NOMO-1 treated with dmso at 0.1 percent for 144 hours (cell line): ENCODE measurements at regions not wholly inside any gene's neighbourhood (a gene's known extent, or its start where the extent isn't known, plus 50 kb on each side); places are given as distances from the start of the nearest gene placed in this dataset.

Experiments
- DNase-seq: peaks from one replicate; lab custom pipeline; 2025; ENCODE audit not compliant: unreplicated experiment; lab: John Stamatoyannopoulos, UW

DNA sequence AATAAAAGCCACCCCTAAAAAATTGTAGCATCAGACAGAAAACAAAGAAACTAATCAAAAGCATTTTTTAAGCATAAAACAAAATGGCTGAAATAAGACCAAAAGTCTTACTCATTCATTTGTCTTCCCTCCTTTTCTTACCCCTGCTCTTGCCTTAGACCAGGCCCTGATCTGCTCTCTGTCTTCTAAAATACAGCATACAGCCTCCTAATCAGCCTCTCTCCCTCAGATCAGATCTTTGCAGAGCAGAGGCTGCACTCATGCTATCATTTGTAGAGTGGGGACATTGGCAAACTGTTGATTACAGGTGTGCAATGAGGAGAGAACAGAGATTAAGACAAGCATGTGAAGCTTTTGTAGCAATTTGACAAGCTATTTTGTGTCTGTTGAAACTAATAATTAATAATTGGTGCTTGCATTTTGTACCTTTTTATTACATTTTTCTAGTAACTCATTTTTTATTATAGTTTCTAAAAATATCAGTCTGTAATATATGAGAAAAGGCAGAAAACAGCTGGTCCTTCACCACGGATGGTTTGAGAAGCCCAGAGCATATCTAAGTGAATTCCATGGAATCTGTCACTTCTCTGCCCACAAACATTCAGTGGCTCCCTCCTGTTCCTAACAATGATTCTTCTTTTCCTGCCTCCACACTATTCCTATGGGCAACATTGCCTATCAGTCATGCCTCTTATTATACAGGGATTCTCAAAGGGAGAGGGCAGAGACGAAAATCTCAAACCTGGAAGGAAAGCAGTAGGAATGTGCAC is 286.2 kb upstream of the STT3B start:
- DNase-seq, result no peak

DNA sequence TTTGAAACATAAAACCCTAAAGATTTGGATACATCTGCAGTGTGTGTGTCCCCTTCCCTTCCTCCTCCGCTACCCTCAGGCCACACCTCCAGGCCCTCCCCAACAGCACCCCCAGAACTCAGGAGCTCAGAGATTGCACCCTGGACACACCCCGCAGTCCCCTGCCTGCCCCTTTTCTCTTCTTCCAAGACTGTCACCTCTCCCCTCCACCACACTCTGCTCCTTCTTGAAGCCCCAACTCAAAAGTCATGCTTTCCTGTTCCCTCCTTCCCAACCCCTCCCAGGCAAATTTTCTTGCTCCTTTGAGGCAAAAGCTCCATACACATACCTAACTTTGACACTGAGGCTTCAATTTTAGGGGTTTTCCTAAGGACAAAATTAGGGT is 285.7 kb upstream of the STT3B start:
- DNase-seq, result no peak

DNA sequence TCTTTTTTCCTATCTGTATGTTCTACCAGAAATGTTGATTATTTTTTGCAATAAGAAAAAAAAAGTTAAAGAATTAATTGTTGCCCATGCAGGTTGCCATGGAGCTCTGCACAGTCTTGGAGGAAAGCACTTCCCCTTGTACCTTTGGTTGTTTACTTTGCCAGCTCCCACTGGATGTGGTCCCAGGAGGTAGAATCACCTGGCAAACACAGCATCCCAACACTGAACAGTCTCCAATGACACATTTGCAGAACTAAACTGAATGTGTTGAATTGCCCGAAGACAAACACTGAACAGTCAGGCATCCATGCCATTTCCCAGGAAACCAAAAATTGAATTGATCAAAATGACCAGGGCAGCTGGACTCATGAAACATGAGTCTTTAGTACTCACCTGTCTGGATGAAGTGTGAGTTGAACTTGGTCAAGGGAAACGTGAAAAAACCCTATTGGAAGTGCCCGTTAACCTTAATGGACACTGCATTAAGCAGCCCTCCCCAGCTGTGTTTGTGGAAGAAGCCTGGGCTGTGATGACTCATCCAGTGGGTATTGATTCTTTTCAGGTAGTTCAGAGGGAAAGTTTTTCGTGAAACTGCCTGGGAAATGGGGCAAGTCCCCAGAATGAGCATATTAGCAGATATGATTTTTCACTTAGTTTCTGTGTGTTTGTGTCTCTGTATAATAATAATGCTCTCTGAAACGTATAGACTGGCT is 284.7 kb upstream of the STT3B start:
- DNase-seq, result no peak

DNA sequence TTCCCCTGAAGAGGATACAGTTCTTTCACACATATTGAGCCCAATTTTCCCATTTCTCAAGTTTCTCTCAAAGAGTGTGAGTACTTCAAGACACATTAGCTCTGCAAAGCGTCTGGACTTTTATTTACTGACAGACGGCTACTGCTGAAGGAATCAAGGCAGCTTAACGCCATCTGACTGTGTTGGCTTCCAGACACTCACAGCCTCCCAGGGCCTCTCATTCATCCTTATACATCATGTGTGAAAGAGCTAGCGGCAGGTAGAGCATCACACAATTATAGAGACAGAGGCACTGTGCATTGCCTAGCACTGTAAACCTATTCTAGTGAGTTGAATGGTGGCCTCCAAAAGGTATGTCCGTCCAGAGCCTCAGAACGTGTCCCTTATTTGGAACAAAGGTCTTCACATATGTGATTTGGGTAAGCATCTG is 284.1 kb upstream of the STT3B start:
- no peak for DNase-seq

DNA sequence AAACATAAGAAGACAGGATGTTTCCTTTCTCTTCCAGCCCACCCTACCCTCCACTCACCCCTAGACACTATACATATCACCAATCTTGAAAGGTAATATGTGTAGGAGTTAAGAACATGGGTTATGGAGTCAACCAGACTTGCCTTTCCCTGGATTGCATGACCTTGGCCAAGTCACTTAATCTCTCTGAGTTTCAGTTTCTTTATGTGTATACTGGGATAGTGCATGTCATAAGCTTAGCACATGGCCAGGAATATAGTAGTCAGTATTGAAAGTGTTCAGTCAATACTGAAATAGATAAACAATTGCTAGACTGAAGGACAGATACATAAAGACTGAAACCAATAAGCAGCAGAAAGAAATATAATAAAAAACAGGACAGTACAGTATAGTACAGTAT is 283.2 kb upstream of the STT3B start:
- DNase-seq, result no peak

DNA sequence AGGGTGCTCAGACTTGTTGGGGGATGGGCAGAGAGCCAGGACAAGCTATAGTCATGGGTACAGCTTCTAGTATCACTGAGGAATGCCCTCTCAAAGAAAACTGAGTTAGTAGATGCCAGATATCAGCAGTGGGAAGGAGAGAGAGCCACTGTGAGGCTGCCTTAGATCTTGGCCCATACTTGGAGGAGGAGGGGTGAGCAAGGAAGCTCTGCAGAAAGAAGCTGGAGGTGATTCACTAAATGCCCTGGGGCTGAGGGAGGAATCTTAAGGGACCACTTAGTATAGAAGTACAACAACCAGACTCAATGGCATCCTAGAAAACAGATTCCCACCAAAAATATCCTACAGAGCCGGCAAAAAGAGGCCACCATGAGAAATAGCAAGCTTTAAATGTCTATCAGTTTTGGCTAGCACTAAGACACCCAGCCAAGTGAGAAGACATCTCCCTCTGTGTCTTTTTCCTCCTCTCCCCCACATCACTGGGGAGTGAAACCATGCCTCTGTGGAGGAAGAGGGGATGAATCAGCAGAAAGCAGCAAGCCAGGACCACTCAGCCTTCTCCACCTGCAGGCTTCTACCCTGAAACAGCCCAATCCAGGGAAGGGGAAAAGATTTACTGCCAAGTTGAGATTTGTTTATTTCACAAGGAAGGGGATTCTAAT is 282.5 kb upstream of the STT3B start:
- DNase-seq, result no peak

DNA sequence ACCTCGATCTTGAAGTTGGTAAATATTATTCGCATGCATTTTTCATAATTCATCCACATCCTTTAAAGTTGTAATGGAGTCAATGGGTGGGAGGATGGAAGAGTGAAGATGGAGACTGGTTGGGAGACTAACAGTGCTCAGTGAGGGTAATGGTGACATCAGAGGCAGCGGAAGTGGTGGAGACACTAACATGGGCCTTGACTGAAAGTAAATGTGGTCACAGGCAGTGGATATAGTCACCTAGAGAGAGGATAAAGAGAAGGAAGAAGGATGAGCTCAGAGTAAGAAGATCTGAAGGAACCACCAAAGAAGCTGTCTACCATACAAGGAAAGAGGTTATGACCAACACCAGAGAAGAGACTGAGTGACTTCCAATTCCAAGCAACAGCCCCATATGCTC is 281.6 kb upstream of the STT3B start:
- DNase-seq, result no peak

DNA sequence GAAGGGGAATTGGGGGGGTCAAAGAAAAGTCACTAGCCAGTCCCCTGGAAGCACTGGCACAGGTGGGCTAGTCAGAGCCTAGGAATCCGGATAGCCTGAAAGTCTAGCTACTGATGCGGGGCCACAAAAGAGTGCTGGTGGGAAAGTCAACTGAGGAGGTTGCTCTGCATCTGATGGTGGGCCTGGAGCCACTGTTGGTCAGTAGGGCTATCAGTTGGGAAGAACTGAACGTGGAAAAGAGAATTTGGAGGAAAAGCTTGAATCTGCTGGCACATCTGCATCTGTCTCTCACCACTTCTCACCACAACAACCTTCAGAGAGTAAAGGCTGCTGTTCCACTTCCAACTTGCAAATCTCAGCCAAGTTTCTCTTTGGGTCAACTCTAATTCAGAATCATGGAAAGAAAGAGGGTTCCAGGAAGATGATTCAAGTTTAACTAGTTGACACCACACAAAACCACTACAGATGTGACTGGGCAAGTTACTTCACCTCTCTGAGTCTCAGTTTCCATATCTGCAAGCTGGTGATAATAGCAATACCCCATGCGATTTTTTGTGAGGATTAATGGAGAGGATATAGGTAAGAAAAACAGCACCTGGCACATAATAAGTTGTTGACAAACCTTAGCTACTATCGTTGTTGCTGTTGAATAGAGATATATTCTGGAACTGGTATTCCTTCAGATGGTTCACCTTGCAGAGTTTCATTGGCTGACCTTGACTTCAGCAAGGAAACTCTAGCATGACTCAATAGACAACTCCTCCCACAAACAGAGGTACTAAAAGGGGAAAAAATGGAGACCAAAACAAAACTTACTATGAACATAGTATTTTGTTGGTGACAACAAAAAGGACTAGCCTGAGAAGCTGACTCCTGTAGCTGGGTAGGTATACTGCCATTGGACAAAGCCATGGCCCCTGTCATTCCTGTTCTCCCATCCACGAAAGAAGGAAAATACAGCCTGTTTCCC is 280.2 kb upstream of the STT3B start:
- no peak for DNase-seq

DNA sequence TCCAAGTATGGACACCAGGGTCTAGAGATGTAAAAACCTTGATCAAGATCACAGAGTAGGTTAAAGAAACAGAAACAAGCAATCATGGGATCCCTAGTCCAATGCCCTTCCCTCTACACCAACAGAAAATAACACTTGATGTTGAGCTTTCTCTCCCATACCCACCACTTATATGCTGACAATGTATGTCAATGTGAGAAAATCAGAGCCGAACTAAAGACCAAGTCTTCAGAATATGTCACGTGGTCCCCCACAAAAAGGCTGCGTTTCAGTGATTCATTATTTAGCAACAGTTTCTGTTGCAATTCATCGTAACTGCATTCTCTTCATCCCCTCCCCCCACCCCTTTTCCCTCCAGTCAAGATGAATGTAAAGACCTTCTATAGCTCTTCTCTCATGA is 278.9 kb upstream of the STT3B start:
- peak; percentile 49 for DNase-seq

DNA sequence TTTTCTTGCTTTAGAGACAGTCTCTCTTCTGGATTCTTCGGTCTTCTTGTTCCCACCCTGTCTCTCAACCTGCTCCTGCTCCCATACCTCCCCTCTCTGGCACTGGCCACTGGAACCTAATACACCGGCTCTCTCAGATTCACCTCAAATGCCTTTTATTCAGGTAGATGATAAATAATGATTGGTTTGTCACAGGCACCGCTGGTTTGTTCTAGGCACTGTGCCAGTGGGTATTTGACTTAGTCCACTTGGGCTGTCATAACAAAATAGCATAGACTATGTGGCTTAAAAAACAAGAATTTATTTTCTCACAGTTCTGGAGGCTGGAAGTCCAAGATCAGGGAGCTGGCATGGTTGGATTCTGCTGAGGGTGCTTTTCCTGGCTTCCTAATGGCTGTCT is 278.2 kb upstream of the STT3B start:
- DNase-seq, result no peak

DNA sequence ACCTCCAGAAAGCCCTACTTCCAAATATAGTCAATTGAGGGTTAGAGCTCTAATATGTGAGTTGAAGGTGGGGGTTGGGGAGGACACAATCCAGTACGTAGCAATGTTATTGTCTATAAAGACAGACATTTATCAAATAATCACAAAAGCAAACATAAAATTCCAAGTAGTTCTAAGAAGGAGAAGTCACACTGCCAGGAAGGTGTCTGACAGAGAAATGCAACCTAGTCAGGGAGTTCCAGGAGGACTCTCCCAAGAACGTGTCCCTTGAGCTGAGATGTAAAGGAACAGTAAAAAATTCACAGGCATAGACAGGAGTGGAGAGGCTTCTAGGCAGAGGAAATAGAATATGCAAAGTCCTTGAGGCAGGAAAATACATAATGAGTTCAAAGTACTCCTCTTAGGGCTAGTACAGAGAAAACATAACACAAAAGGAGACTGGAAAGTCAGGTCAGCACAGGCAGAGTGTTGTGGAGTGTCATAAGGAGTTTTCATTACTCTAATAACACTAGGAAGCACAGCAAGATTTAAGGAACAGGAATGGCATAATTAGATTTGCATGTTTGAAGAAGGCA is 277.6 kb upstream of the STT3B start:
- DNase-seq, result no peak

DNA sequence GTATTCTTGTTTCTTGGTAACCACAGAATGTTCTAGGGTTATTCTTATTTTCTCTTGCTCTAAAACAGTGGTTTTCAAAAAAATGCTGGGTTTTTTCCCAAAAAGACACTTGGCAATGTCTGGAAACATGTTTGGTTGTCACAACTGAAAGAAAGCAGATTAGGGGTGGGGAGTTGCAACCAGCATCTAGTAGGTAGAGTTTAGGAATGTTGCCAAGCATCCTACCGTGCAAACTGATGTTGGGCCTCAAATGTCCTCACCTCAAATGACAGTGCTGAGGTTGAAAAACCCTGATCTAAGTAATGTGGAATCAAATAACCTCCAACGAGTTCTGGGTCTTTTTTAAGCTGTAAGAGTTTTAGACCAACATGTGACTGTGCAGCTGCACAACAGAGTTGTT is 270.5 kb upstream of the STT3B start:
- no peak for DNase-seq

DNA sequence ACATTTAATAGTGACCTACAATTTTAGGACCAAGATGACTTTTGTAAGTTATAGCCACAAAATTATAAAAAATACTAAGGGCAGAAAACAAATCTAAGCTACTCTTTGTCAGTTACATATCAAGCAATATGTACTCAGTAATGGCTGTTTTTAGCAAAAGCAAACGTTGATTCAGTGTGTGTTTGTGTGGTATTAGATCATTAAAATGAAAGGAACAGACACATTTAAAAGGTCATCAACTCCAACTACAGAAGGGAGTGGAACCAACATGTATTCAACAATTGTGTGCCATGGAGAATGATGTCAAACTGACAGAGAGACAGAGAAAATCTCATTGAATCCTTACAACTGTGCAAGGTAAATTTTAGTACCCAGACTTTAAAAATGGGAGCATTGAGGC is 268.8 kb upstream of the STT3B start:
- DNase-seq, result no peak

DNA sequence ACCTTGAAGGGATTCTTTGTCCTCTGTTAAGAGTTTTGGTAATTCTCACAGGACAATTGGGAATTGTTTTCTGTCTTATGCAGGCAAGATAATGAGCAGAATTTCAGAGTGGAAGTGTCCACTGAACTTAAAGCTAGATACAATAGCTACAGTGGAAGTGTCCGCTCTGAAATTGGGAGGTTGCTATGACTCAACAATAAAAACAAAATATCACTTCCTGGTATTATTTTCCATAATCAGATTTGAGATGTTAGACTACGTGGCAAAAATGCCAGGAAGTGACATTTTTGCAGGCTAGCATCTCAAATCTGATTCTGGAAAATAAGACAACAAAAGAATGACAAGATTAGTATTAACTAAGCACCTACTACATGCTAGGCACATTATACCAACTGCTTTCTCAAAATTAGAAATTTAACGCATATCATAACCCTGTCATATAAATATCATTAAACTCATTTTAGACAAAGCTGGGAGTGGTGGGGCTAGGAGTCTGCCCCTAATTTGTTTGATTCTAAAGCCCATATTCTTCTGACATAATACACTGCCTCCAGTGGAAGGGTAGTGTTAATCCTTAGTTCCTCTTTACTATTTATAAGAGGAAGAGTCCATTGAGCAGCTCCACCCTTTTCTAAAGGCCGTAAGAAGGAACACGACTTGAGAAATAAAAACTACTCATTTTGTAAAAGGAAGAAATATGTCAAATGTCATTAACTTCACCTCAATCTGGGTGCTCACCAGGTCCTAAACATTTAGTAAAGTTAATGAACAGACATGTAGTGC is 266.9 kb upstream of the STT3B start:
- peak; percentile 76 for DNase-seq

DNA sequence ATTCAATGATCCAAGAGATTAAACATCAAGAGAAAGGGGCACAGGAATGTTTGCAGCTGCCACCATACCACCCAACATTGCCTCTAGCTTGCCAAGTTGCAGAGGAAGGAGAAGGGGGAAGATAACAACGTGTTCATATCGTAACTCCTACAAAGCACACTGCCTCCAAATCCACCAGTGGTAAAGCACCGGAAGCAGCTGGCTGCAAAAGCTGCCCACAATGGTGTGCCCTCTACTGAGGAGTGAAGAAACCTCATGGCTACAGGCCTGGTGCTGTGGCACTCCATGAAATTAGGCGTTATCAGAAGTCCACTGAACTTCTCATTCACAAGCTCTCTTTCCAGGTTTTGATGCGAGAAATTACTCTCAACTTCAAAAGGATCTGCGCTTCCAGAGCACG is 263.9 kb upstream of the STT3B start:
- DNase-seq, result no peak

DNA sequence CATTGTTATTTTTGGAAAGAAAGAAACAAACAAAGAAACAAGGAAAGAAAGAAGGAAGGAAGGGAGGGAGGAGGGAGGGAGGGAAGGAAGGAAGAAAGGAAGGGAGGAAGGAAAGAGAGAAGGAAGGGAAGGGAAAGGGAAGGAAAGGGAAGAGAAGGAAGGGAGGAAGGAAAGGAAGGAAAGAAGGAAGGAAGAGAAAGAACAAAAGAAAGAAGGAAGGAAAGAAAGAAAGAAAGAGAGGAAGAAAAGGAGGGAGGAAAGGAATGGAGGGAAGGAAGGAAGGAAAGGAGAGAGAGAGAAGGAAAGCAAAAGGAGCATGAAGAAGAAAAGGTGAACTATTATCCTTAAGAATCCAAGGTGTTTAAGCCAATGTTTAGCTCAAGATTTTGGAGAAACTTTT is 262.7 kb upstream of the STT3B start:
- DNase-seq, result no peak

DNA sequence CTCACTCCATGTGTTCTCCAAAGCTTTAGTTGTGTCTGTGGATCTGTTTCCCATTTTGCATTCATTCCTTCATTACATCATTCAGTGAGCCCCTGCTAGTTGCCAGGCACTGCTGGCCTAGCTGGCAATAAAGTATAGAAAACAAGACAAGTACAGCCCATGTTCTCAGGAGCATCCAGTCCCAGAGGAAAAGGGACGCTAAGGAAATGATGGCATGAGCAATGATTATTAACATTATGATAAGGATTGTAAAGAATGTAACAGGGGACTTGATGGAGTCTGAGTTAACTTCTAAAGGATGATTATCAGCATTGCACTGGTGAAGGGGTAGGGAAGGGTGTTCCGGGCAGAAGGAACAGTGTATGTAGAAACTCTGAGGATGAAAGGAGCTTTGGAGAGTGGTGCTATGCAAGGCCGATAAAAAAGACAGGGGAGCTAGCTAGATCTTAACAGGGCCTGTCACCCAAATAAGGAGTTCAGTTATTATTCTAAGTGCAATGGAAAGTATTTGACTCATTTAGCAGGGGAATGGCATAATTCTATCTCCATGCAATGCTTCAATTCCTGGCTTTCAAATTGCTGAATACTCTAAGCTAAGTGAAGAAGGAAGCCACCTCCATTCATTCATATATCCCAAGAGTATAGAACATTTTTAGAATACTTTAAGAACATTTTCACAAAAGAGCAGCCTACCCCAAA is 258.2 kb upstream of the STT3B start:
- no peak for DNase-seq

DNA sequence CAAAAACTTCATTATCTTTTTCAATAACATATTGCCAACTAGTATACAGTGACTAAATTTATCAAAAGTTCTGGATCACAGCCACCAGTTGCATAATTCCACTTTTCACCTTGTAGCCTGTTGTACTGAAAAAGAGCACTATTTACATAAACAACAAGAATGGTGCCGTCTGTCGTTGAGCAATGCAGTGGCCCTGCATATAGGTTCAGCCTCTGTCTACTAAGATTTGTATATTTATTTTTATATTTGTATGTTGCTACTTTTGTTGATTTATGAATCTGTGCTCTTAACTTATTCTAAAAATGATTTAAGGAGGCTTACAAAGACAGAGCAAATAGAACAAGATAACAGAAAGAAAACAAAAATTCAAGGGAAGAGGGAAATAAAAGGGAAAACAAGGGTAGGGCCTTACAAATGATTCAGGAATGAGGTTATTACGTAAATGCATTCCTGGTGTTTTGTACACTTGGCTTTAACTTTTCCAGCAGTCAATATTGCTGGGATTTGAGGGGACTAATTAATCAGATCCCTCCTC is 257.6 kb upstream of the STT3B start:
- no peak for DNase-seq

DNA sequence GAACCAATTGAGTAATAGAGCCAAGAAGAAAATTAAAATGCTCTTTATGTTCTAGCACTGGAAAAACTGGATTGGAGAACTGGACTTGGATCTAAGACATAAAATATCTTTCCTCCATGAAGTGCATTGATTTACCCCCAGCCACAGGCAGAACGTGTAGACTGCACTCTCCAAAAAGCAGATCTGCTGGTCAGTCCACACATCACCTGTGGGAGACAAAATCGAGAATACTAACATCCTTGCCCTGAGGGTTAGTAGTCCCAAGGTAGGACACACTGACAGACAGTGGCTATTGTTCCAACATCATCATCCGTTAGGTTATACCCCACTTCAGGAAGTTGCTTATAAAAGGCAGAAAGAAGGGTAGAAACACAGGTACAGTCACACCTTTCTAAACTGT is 257.1 kb upstream of the STT3B start:
- no peak for DNase-seq
